ENCODE measurements at regions not wholly inside any gene's neighbourhood (a gene's known extent, or its start where the extent isn't known, plus 50 kb on each side); places are given as distances from the start of the nearest gene placed in this dataset.

- RAD21 ChIA-PET (ENCODE audit: unreplicated experiment) = no interaction called here
Measured at GRCh38 chrX:23610495-23610894, 56.8 kb upstream of the PRDX4 start.

DNA sequence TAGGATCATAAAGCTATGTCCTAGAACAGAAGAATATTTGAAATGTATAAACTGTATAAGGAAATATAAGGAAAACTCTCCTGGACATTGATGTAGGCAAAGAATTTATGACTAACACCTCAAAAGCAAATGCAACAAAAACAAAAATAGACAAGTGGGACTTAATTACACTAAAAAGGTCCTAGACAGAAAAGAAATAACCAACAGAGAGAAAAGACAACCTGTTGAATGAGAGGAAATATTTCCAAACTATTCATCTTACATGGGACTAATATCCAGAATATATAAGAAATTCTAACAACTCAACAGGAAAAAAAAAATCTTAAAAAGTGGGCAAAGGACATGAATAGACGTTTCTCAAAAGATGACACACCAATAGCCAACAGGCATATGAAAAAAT lies 54.4 kb upstream of the PRDX4 start:
- H3K4me2 ChIP-seq (ENCODE audit: control insufficient read depth, insufficient read depth) = no peak overlapping the region
- BruUV-seq (replicated peaks) = no TSS peak
- no peaks in the 10 kb centered on the region for H3K79me2 ChIP-seq (ENCODE audit: control insufficient read depth, insufficient read depth, low read length)
- in situ Hi-C loops (cut with MboI) (no loop called here), intact Hi-C loops (cut with micrococcal nuclease; ENCODE audit: unreplicated experiment) (no loop called here)
- ChIA-PET POLR2A (no interaction called here), CTCF (no interaction called here), RAD21 (ENCODE audit: unreplicated experiment) (no interaction called here), SMC1A (ENCODE audit: uncharacterized antibody, unreplicated experiment) (no interaction called here)
- no peak overlapping the region for H3K4me3 ChIP-seq
- H3K36me3 ChIP-seq (ENCODE audit: control insufficient read depth in 2 of 2, insufficient read depth in 2 of 2, low read length in 1 of 2) = no peaks in the 10 kb centered on the region
- no peak overlapping the region for H3K9ac ChIP-seq (ENCODE audit: control insufficient read depth, insufficient read depth, low read length)
- FAIRE-seq (no peak), DNase-seq (ENCODE audit: low read depth, low spot score) (no peak), ATAC-seq (no peak)
- no peaks in the 10 kb centered on the region for H4K20me1 ChIP-seq (ENCODE audit: control insufficient read depth, insufficient read depth)
- no peaks in the 10 kb centered on the region for H3K4me1 ChIP-seq (ENCODE audit: control insufficient read depth, insufficient read depth, low read length)
- H3K27me3 ChIP-seq (replicated peaks in 1 of 2; ENCODE audit: control insufficient read depth in 2 of 2, insufficient read depth in 2 of 2, low read length in 1 of 2) = no peaks in the 10 kb centered on the region
- TF ChIP-seq BMI1 (IDR thresholded peaks at IDR 0.05; ENCODE audit: borderline replicate concordance) = no peak
- TF ChIP-seq SMARCA5 (IDR thresholded peaks at IDR 0.05) = no peak
- no peak for TF ChIP-seq POLR2AphosphoS2 (IDR thresholded peaks at IDR 0.05; ENCODE audit: low read depth, low read length)
- TF ChIP-seq CUX1 (IDR thresholded peaks at IDR 0.05; ENCODE audit: insufficient replicate concordance, low read depth, low read length) = no peak
- no peak for TF ChIP-seq HDAC2 (IDR thresholded peaks at IDR 0.05)
- no peak for TF ChIP-seq MYB (IDR thresholded peaks at IDR 0.05; ENCODE audit: borderline replicate concordance, low read depth, low read length)
- no peak for TF ChIP-seq TCF7 (IDR thresholded peaks at IDR 0.05; ENCODE audit: borderline replicate concordance)
- TF ChIP-seq KLF5 (IDR thresholded peaks at IDR 0.05; ENCODE audit: partially characterized antibody) = no peak
- WGBS (ENCODE audit: insufficient coverage, insufficient replicate concordance, low lambda C conversion rate, missing lambda C conversion rate) = 0% methylated on average over 1 of the region's 1 CpG
- no peak overlapping the region for H3K27ac ChIP-seq (ENCODE audit: control insufficient read depth, insufficient read depth)
- H2AFZ ChIP-seq (ENCODE audit: control insufficient read depth, low read depth, low read length) = no peak overlapping the region
- H3K9me3 ChIP-seq (replicated peaks; ENCODE audit: control insufficient read depth, insufficient read depth, low read length) = no peaks in the 10 kb centered on the region

More at GRCh38 chrX:23610495-23610894, 56.8 kb upstream of the PRDX4 start:
- Histone ChIP-seq H3K4me2 (ENCODE audit: control insufficient read depth, insufficient read depth) (no peak overlapping the region), H3K36me3 (ENCODE audit: control insufficient read depth in 2 of 2, insufficient read depth in 2 of 2, low read length in 1 of 2) (no peaks in the 10 kb centered on the region), H3K9me3 (replicated peaks; ENCODE audit: control insufficient read depth, insufficient read depth, low read length) (no peaks in the 10 kb centered on the region), H4K20me1 (ENCODE audit: control insufficient read depth, insufficient read depth) (no peaks in the 10 kb centered on the region), H3K4me3 (no peak overlapping the region), H3K9ac (ENCODE audit: control insufficient read depth, insufficient read depth, low read length) (no peak overlapping the region), H2AFZ (ENCODE audit: control insufficient read depth, low read depth, low read length) (no peak overlapping the region), H3K4me1 (ENCODE audit: control insufficient read depth, insufficient read depth, low read length) (no peaks in the 10 kb centered on the region), H3K27ac (ENCODE audit: control insufficient read depth, insufficient read depth) (no peak overlapping the region), H3K79me2 (ENCODE audit: control insufficient read depth, insufficient read depth, low read length) (no peaks in the 10 kb centered on the region), H3K27me3 (replicated peaks in 1 of 2; ENCODE audit: control insufficient read depth in 2 of 2, insufficient read depth in 2 of 2, low read length in 1 of 2) (no peaks in the 10 kb centered on the region)
- in situ Hi-C loops (cut with MboI) (no loop called here), intact Hi-C loops (cut with micrococcal nuclease; ENCODE audit: unreplicated experiment) (no loop called here)
- no peak for DNase-seq (ENCODE audit: low read depth, low spot score)
- no peak for ATAC-seq
- BruUV-seq (replicated peaks) = no TSS peak
- ChIA-PET SMC1A (ENCODE audit: uncharacterized antibody, unreplicated experiment) (no interaction called here), CTCF (no interaction called here), POLR2A (no interaction called here)
- 5% methylated on average over 1 of the region's 1 CpG for WGBS (ENCODE audit: insufficient coverage, insufficient replicate concordance, low lambda C conversion rate, missing lambda C conversion rate)
- TF ChIP-seq MYC (IDR thresholded peaks at IDR 0.05; ENCODE audit: insufficient read depth, insufficient read length, insufficient replicate concordance, low read length, severe bottlenecking) (no peak), PML (IDR thresholded peaks at IDR 0.05; ENCODE audit: low read length) (no peak)
- no peak for FAIRE-seq
